ENCODE measurements at regions not wholly inside any gene's neighbourhood (a gene's known extent, or its start where the extent isn't known, plus 50 kb on each side); places are given as distances from the start of the nearest gene placed in this dataset.
"Not testable (repeated sequence)": the region's sequence is repeated elsewhere in the genome, so short reads cannot be mapped to it uniquely, and the experiment has no call there.

DNA sequence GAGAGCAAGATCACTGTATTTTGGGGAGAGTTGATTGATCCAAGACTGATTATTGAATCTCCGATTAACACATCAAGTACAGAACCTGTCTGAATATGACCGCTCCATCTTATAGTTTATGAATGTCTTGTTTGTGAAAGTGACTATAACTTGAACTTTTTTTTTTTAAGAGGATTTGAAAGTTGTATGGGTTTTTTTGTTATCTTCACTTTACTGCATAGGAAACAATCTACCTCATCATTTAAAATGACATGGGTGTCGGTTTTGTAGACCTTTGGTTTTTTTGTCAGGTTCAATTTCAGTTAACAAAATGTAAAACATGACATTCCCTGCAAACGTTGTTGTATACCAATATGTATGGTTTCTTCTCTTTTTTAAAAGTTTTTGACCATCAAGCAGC lies 103.0 kb upstream of the NUDT6 start:
- intact Hi-C loops (cut with DNase I), result no loop called here
- no peak overlapping the region for H3K4me3 ChIP-seq
- WGBS, 2 donors, result 79 to 86% methylated on average over 4 of the region's 4 CpGs
- no peaks in the 10 kb centered on the region for H3K27me3 ChIP-seq
- no peak for TF ChIP-seq POLR2A (IDR thresholded peaks at IDR 0.05)
- TF ChIP-seq, protein P1, sequence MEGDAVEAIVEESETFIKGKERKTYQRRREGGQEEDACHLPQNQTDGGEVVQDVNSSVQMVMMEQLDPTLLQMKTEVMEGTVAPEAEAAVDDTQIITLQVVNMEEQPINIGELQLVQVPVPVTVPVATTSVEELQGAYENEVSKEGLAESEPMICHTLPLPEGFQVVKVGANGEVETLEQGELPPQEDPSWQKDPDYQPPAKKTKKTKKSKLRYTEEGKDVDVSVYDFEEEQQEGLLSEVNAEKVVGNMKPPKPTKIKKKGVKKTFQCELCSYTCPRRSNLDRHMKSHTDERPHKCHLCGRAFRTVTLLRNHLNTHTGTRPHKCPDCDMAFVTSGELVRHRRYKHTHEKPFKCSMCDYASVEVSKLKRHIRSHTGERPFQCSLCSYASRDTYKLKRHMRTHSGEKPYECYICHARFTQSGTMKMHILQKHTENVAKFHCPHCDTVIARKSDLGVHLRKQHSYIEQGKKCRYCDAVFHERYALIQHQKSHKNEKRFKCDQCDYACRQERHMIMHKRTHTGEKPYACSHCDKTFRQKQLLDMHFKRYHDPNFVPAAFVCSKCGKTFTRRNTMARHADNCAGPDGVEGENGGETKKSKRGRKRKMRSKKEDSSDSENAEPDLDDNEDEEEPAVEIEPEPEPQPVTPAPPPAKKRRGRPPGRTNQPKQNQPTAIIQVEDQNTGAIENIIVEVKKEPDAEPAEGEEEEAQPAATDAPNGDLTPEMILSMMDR (IDR thresholded peaks at IDR 0.05), result no peak
- no peak for DNase-seq
- no peak overlapping the region for H3K27ac ChIP-seq
- peaks cover 0 to 18% (median 0%) of the 10 kb centered on the region in 3 donors for H3K36me3 ChIP-seq
- H3K4me1 ChIP-seq, result no peaks in the 10 kb centered on the region
- no peaks in the 10 kb centered on the region for H3K9me3 ChIP-seq

DNA sequence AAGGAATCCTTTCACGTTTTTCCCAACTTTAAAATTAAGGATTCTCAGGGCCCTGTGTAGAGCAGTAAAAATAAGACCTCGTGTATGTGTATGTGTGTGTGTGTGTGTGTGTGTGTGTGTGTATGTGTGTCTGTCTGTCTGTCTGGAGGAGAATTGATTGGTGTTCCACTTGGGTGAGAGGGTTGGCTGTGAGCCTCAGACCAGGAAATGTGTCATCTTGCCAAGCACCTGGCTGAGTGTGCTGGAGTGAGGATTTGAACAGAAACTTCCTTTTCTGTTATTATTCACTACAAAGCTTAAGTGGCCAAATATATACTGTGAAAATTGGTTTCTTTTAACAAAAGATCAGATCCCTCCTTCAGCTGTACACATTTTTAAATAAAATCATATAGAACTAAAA lies 103.6 kb upstream of the NUDT6 start:
- H3K27ac ChIP-seq; H3K9me3 ChIP-seq; H3K4me3 ChIP-seq; intact Hi-C loops (cut with DNase I); H3K4me1 ChIP-seq; H3K27me3 ChIP-seq; DNase-seq: not testable (repeated sequence)
- H3K36me3 ChIP-seq, result peaks cover 0 to 18% (median 0%) of the 10 kb centered on the region in 3 donors
- WGBS, 2 donors, result 23 to 33% methylated on average over 2 of the region's 2 CpGs

DNA sequence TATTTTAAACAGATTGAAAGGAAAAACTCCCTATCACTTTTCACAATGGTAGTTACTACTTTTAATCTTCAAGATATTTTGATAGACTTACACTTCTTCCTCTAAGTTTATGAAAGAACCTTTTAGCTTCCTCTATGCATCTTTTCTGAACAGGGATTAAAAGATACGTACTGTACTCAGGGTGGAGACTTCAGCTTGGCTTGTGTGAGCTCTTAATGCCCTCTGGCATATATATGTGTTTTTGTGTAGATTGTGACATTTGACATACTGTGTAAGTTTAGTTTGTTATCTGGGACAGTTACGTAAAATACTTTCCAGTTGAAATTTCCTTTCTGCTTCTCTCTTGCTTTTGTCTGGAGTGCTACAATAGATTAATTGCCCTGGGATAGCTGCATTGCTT lies 109.3 kb upstream of the NUDT6 start:
- peaks cover 0 to 18% (median 0%) of the 10 kb centered on the region in 3 donors for H3K36me3 ChIP-seq
- no peaks in the 10 kb centered on the region for H3K27me3 ChIP-seq
- 37 to 64% methylated on average over 2 of the region's 2 CpGs for WGBS, 2 donors
- no peak for TF ChIP-seq POLR2A (IDR thresholded peaks at IDR 0.05)
- TF ChIP-seq, protein P1 (IDR thresholded peaks at IDR 0.05), result no peak
- H3K27ac ChIP-seq, result peak overlapping the region in 2 of 4 donors; percentile 22 to 36
- intact Hi-C loops (cut with DNase I), result no loop called here
- no peak for DNase-seq
- H3K9me3 ChIP-seq, result no peaks in the 10 kb centered on the region
- H3K4me3 ChIP-seq, result no peak overlapping the region
- peaks cover 0 to 6% (median 0%) of the 10 kb centered on the region in 3 donors for H3K4me1 ChIP-seq

DNA sequence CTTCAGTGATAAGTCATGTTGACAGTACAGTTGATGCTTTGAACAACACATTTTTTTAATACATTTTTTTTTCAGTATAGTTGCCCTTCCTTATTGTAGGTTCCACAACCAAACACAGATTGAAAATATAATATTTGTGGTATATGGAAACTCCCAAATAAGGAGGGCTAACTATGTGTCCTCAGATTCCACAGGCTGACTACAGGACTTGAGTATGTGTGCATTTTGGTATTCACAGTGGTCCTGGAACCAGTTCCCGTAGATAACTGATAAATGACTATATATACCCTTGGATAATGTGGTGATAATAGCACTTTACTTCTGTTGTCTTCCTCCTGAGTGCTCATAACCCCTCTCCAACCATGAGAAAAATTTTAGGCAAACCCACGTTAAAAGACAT lies 111.6 kb upstream of the NUDT6 start:
- TF ChIP-seq, protein P1 (IDR thresholded peaks at IDR 0.05), result no peak
- no peak for TF ChIP-seq POLR2A (IDR thresholded peaks at IDR 0.05)
- no peak overlapping the region for H3K27ac ChIP-seq
- H3K27me3 ChIP-seq, result no peaks in the 10 kb centered on the region
- no peaks in the 10 kb centered on the region for H3K9me3 ChIP-seq
- H3K4me1 ChIP-seq, result peaks cover 0 to 6% (median 0%) of the 10 kb centered on the region in 3 donors
- no peak overlapping the region for H3K4me3 ChIP-seq
- peaks cover 0 to 8% (median 0%) of the 10 kb centered on the region in 3 donors for H3K36me3 ChIP-seq
- no peak for DNase-seq
- intact Hi-C loops (cut with DNase I), result no loop called here
- 96% methylated on average over 2 of the region's 2 CpGs for WGBS, 2 donors

DNA sequence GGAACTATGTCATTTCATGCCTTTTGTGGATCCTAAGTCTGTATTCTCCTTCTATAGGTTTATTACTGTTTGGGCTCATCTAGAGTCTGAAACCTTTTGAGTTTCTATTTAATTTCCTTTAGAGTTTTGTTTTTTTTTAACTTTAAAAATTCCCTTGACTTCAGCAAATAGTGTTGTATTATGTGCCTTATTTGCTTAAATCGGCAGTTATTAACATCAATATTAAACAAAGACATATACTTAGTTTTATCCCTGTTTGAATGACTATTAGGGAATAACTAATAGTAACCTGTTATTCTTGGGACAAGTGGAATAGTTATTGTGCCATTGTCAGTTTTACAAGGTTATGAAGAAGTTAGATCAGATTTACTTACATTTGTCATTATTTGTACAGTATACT lies 112.8 kb upstream of the NUDT6 start:
- Histone ChIP-seq H3K4me3 (no peak overlapping the region), H3K9me3 (no peaks in the 10 kb centered on the region), H3K27me3 (no peaks in the 10 kb centered on the region), H3K36me3 (no peaks in the 10 kb centered on the region), H3K4me1 (peaks cover 0 to 6% (median 0%) of the 10 kb centered on the region in 3 donors), H3K27ac (no peak overlapping the region)
- TF ChIP-seq POLR2A (IDR thresholded peaks at IDR 0.05), result no peak
- 83 to 89% methylated on average over 1 of the region's 1 CpG for WGBS, 2 donors
- no peak for DNase-seq
- intact Hi-C loops (cut with DNase I), result no loop called here

DNA sequence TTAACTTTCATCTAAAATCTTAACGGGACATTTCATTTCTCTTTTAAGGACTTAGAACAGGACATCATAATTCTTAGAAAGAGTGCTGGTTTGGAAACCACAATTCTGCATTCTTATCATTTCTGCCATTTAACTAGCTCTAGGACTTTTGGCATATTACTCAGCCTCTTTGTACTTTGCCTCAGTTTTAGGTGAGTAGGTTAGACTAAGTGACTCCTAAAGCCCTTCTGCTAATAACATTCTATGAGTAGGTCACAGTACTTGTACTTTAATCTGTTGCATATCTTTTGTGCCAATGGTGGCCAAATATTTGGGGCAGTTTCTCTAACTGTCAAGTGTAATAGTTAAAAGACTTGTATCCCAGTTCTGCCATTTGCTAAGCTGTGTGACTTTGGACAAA lies 115.4 kb upstream of the NUDT6 start:
- no peak for DNase-seq
- intact Hi-C loops (cut with DNase I), result no loop called here
- 44 to 87% methylated on average over 1 of the region's 1 CpG for WGBS, 2 donors
- no peaks in the 10 kb centered on the region for H3K27me3 ChIP-seq
- H3K9me3 ChIP-seq, result peaks cover 0 to 15% (median 10%) of the 10 kb centered on the region in 3 donors
- no peak overlapping the region for H3K27ac ChIP-seq
- peaks cover 0 to 10% (median 0%) of the 10 kb centered on the region in 3 donors for H3K36me3 ChIP-seq
- H3K4me1 ChIP-seq, result no peaks in the 10 kb centered on the region
- TF ChIP-seq, protein P1 (IDR thresholded peaks at IDR 0.05), result no peak
- H3K4me3 ChIP-seq, result no peak overlapping the region
